Astrocyte (in vitro differentiated cells and primary cell): ENCODE measurements at regions not wholly inside any gene's neighbourhood (a gene's known extent, or its start where the extent isn't known, plus 50 kb on each side); places are given as distances from the start of the nearest gene placed in this dataset.

Experiments
- DNase-seq: peaks from one replicate; pipeline ENCODE4 v3.0.0-alpha.2; 2010; ENCODE audit warnings: low read depth
- FAIRE-seq: peaks from 2 replicates; lab custom pipeline; 2011; peaks lifted over from hg19 to GRCh38; lab: Jason Lieb, UNC
- H2AFZ ChIP-seq: 2 replicates; pipeline ENCODE4 v1.6.0; 2012; ENCODE audit warnings: low read depth, low read length, inconsistent platforms
- H3K27ac ChIP-seq: 2 replicates; pipeline ENCODE4 v1.5.1; 2011; ENCODE audit warnings: low read depth, low read length, inconsistent platforms
- H3K27me3 ChIP-seq: 2 replicates; pipeline ENCODE4 v1.6.0; 2011; ENCODE audit warnings: low read length, inconsistent platforms; ENCODE audit not compliant: insufficient read depth
- H3K36me3 ChIP-seq: 2 replicates; pipeline ENCODE4 v1.5.1; 2011; ENCODE audit warnings: low read length, inconsistent platforms; ENCODE audit not compliant: insufficient read depth
- H3K4me1 ChIP-seq: 2 replicates; pipeline ENCODE4 v1.5.1; 2011; ENCODE audit warnings: low read length, inconsistent platforms; ENCODE audit not compliant: insufficient read depth
- H3K4me2 ChIP-seq: 2 replicates; pipeline ENCODE4 v1.6.0; 2012; ENCODE audit warnings: low read length, inconsistent platforms
- H3K4me3 ChIP-seq: 2 replicates; pipeline ENCODE4 v1.5.1; 2011; ENCODE audit warnings: low read depth, mild to moderate bottlenecking, low read length, inconsistent platforms; ENCODE audit not compliant: insufficient read depth
- H3K79me2 ChIP-seq: 2 replicates; pipeline ENCODE4 v1.6.0; 2012; ENCODE audit warnings: mild to moderate bottlenecking, low read length, inconsistent platforms; ENCODE audit not compliant: insufficient read depth
- H3K9ac ChIP-seq: 2 replicates; pipeline ENCODE4 v1.6.0; 2012; ENCODE audit warnings: mild to moderate bottlenecking, low read length, inconsistent platforms
- H3K9me3 ChIP-seq: 2 replicates; pipeline ENCODE4 v1.5.1; 2012; ENCODE audit warnings: low read depth, mild to moderate bottlenecking, low read length, inconsistent platforms; ENCODE audit not compliant: insufficient read depth
- H4K20me1 ChIP-seq: 2 replicates; pipeline ENCODE4 v1.6.0; 2012; ENCODE audit warnings: low read length, inconsistent platforms; ENCODE audit not compliant: insufficient read depth
- H3K27ac Mint-ChIP-seq: one replicate; pipeline ENCODE4 v1.8.0; 2021; ENCODE audit warnings: mild to moderate bottlenecking, mixed read lengths; ENCODE audit not compliant: unreplicated experiment
- H3K27me3 Mint-ChIP-seq: one replicate; pipeline ENCODE4 v1.8.0; 2021; ENCODE audit warnings: low read depth, mixed read lengths; ENCODE audit not compliant: unreplicated experiment
- H3K36me3 Mint-ChIP-seq: one replicate; pipeline ENCODE4 v1.8.0; 2021; ENCODE audit warnings: low read depth, mixed read lengths; ENCODE audit not compliant: unreplicated experiment
- H3K4me1 Mint-ChIP-seq: one replicate; pipeline ENCODE4 v1.8.0; 2021; ENCODE audit warnings: low read depth, mixed read lengths; ENCODE audit not compliant: unreplicated experiment
- H3K4me3 Mint-ChIP-seq: one replicate; pipeline ENCODE4 v1.8.0; 2021; ENCODE audit warnings: mild to moderate bottlenecking, moderate library complexity, mixed read lengths; ENCODE audit not compliant: unreplicated experiment
- H3K9me3 Mint-ChIP-seq: one replicate; pipeline ENCODE4 v1.8.0; 2021; ENCODE audit warnings: mild to moderate bottlenecking, mixed read lengths; ENCODE audit not compliant: unreplicated experiment
- EZH2 ChIP-seq: IDR thresholded peaks from 2 replicates; pipeline ENCODE4 v1.6.1; 2012; ENCODE audit warnings: mild to moderate bottlenecking, low read length, inconsistent platforms; ENCODE audit not compliant: insufficient read depth
- TF ChIP-seq, protein P1 (sequence below): IDR thresholded peaks from 2 replicates; pipeline ENCODE4 v1.5.1; 2011; ENCODE audit warnings: low read depth, mild to moderate bottlenecking, inconsistent platforms, low read length, moderate library complexity; ENCODE audit not compliant: insufficient read depth

DNA sequence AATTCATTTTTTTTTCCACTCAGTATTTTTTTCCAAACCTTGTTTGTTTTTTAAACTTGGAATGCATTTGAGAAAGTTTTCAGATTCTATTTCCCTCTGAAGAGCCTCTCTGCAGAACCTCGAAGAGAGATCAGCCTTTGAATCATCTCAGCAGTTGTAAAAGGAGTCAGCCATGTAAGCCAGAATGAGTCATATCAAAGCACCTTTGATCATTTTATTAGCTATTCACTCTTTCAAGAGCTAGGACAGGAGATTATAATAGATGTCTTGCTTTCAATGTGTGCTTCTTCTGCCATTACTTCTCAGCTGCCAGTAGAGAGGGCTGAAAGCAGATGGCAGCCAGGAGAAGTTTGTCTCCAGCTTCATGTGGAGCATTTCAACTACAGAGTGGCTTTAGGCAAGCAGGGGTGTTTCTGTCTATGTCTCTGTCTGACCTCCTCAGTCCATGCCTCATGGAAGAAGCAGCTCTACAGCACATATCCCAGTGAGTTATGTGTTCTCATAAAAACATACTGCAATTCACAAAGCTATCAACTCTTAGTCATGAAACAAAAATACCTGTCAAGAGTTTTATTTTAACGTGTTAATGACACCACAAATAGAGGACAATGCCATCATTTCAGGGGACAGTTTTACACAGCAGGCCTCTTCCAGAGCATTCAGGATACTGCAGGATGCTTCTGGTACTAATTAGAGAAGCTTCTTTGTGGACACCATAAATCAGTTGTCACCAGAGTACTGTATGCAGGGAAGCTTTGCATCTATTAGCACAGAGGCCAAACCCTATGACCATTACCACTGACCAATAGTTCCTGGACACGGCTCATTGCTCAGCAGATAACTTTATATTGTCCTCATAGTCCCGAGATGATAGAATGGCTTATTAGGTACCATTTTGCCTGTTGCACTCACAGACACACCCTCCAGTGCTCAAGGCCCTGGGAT, 94.3 kb downstream of the NHLRC3 start:
- no peaks in the 10 kb centered on the region for H4K20me1 ChIP-seq
- H3K27me3 ChIP-seq = peaks cover 2% of the 10 kb centered on the region
- peaks cover 6% of the 10 kb centered on the region for H3K4me1 Mint-ChIP-seq
- TF ChIP-seq, protein P1, sequence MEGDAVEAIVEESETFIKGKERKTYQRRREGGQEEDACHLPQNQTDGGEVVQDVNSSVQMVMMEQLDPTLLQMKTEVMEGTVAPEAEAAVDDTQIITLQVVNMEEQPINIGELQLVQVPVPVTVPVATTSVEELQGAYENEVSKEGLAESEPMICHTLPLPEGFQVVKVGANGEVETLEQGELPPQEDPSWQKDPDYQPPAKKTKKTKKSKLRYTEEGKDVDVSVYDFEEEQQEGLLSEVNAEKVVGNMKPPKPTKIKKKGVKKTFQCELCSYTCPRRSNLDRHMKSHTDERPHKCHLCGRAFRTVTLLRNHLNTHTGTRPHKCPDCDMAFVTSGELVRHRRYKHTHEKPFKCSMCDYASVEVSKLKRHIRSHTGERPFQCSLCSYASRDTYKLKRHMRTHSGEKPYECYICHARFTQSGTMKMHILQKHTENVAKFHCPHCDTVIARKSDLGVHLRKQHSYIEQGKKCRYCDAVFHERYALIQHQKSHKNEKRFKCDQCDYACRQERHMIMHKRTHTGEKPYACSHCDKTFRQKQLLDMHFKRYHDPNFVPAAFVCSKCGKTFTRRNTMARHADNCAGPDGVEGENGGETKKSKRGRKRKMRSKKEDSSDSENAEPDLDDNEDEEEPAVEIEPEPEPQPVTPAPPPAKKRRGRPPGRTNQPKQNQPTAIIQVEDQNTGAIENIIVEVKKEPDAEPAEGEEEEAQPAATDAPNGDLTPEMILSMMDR = no peak
- no peaks in the 10 kb centered on the region for H3K9me3 ChIP-seq
- no peak overlapping the region for H3K27ac Mint-ChIP-seq
- H2AFZ ChIP-seq = no peak overlapping the region
- no peaks in the 10 kb centered on the region for H3K36me3 ChIP-seq
- no peaks in the 10 kb centered on the region for H3K36me3 Mint-ChIP-seq
- no peaks in the 10 kb centered on the region for H3K4me1 ChIP-seq
- FAIRE-seq (no peak), DNase-seq (no peak)
- no peaks in the 10 kb centered on the region for H3K79me2 ChIP-seq
- no peak overlapping the region for H3K4me3 Mint-ChIP-seq
- H3K27me3 Mint-ChIP-seq = no peaks in the 10 kb centered on the region
- H3K9ac ChIP-seq = no peak overlapping the region
- no peak overlapping the region for H3K27ac ChIP-seq
- H3K4me3 ChIP-seq = no peak overlapping the region
- no peaks in the 10 kb centered on the region for H3K9me3 Mint-ChIP-seq
- H3K4me2 ChIP-seq = no peak overlapping the region

- Histone ChIP-seq H3K27ac (no peak overlapping the region), H3K4me3 (no peak overlapping the region), H2AFZ (no peak overlapping the region), H3K9ac (no peak overlapping the region), H3K4me1 (no peaks in the 10 kb centered on the region), H3K36me3 (no peaks in the 10 kb centered on the region), H3K79me2 (no peaks in the 10 kb centered on the region), H3K4me2 (no peak overlapping the region), H3K27me3 (peaks cover 2% of the 10 kb centered on the region), H3K9me3 (no peaks in the 10 kb centered on the region), H4K20me1 (no peaks in the 10 kb centered on the region)
- no peaks in the 10 kb centered on the region for H3K36me3 Mint-ChIP-seq
- H3K27me3 Mint-ChIP-seq = no peaks in the 10 kb centered on the region
- TF ChIP-seq EZH2 = no peak
- TF ChIP-seq, protein P1 = no peak
- DNase-seq = no peak
- peaks cover 6% of the 10 kb centered on the region for H3K4me1 Mint-ChIP-seq
- H3K27ac Mint-ChIP-seq = no peak overlapping the region
- H3K4me3 Mint-ChIP-seq = no peak overlapping the region
- no peak for FAIRE-seq
- H3K9me3 Mint-ChIP-seq = no peaks in the 10 kb centered on the region
Observed at GRCh38 chr13:39133781-39134180, 95.5 kb downstream of the NHLRC3 start.

GRCh38 chr13:39134574-39134973, 96.3 kb downstream of the NHLRC3 start:
- Mint-ChIP-seq H3K27me3 (no peaks in the 10 kb centered on the region), H3K4me3 (no peak overlapping the region), H3K4me1 (peaks cover 6% of the 10 kb centered on the region), H3K36me3 (no peaks in the 10 kb centered on the region), H3K9me3 (no peaks in the 10 kb centered on the region), H3K27ac (no peak overlapping the region)
- no peaks in the 10 kb centered on the region for H3K27me3 ChIP-seq
- no peak overlapping the region for H2AFZ ChIP-seq
- H4K20me1 ChIP-seq = no peaks in the 10 kb centered on the region
- no peak overlapping the region for H3K9ac ChIP-seq
- FAIRE-seq (no peak), DNase-seq (no peak)
- H3K4me2 ChIP-seq = no peak overlapping the region
- no peaks in the 10 kb centered on the region for H3K36me3 ChIP-seq
- TF ChIP-seq, protein P1 = no peak
- TF ChIP-seq EZH2 = no peak
- H3K4me1 ChIP-seq = no peaks in the 10 kb centered on the region
- no peaks in the 10 kb centered on the region for H3K79me2 ChIP-seq
- no peak overlapping the region for H3K4me3 ChIP-seq
- no peaks in the 10 kb centered on the region for H3K9me3 ChIP-seq
- no peak overlapping the region for H3K27ac ChIP-seq
